Liver (tissue), 8 donors: ENCODE measurements at regions not wholly inside any gene's neighbourhood (a gene's known extent, or its start where the extent isn't known, plus 50 kb on each side); places are given as distances from the start of the nearest gene placed in this dataset.

Experiments
- DNase-seq: peaks from one replicate; pipeline ENCODE4 v3.0.0-alpha.2; 2017; ENCODE audit warnings: low spot score
- H3K27ac ChIP-seq, 2 donors: one replicate each; pipeline ENCODE4 v1.7.0; 2013; ENCODE audit warnings: inconsistent platforms in 2 of 2, low read length in 2 of 2, control low read depth in 1 of 2, low read depth in 1 of 2, mild to moderate bottlenecking in 1 of 2
- H3K27me3 ChIP-seq, 4 donors: one replicate each; pipeline versions ENCODE4 v1.6.1 to v1.7.0; 2013; ENCODE audit warnings: low read length in 3 of 4, inconsistent platforms in 1 of 4, mild to moderate bottlenecking in 1 of 4, moderate library complexity in 1 of 4; ENCODE audit not compliant: control insufficient read depth in 4 of 4, insufficient read depth in 4 of 4
- H3K36me3 ChIP-seq, 4 donors: one replicate each; pipeline versions ENCODE4 v1.6.1 to v1.7.0; 2013; ENCODE audit warnings: low read length in 3 of 4, mild to moderate bottlenecking in 3 of 4, low read depth in 1 of 4, moderate library complexity in 1 of 4; ENCODE audit not compliant: control insufficient read depth in 4 of 4, insufficient read depth in 3 of 4
- H3K4me1 ChIP-seq, 4 donors: one replicate each; pipeline versions ENCODE4 v1.6.1 to v1.7.0; 2013; ENCODE audit warnings: low read length in 3 of 4, mild to moderate bottlenecking in 3 of 4, moderate library complexity in 1 of 4; ENCODE audit not compliant: control insufficient read depth in 4 of 4, insufficient read depth in 4 of 4
- H3K4me3 ChIP-seq, 3 donors: one replicate each; pipeline versions ENCODE4 v1.6.1 to v1.7.0; 2013; ENCODE audit warnings: low read length in 3 of 3, control low read depth in 1 of 3, low read depth in 1 of 3, mild to moderate bottlenecking in 1 of 3
- H3K9ac ChIP-seq, 2 donors: one replicate each; pipeline ENCODE4 v1.7.0; 2013; ENCODE audit warnings: low read length in 2 of 2, mild to moderate bottlenecking in 2 of 2, moderate library complexity in 2 of 2, control low read depth in 1 of 2, low read depth in 1 of 2
- H3K9me3 ChIP-seq, 4 donors: one replicate each; pipeline versions ENCODE4 v1.6.1 to v1.7.0; 2013; ENCODE audit warnings: low read length in 3 of 4; ENCODE audit not compliant: control insufficient read depth in 4 of 4
- ATF3 ChIP-seq: IDR thresholded peaks from 2 replicates; pipeline ENCODE4 v1.6.1; 2016; ENCODE audit warnings: antibody characterized with exemption
- CTCF ChIP-seq: fragments of 150-350 bp; IDR thresholded peaks from 2 replicates; pipeline ENCODE4 v1.5.1; 2017; ENCODE audit warnings: improper control_type of control experiment, low read depth, low read length; ENCODE audit not compliant: missing input control
- EGR1 ChIP-seq, 2 donors: IDR thresholded peaks; 2 replicates each; pipeline ENCODE4 v1.6.1; 2016 to 2018; ENCODE audit warnings: antibody characterized with exemption in 2 of 2, low read depth in 2 of 2
- FOXA1 ChIP-seq: IDR thresholded peaks from 2 replicates; pipeline ENCODE4 v1.6.1; 2016; ENCODE audit warnings: antibody characterized with exemption
- FOXA2 ChIP-seq: IDR thresholded peaks from 2 replicates; pipeline ENCODE4 v1.6.1; 2016; ENCODE audit warnings: antibody characterized with exemption
- GABPA ChIP-seq, 2 donors: IDR thresholded peaks in 1 of 2; conservative IDR thresholded peaks in 1 of 2; 2 replicates each; pipeline ENCODE4 v1.6.1; 2016; ENCODE audit warnings: antibody characterized with exemption in 2 of 2, mild to moderate bottlenecking in 1 of 2, moderate library complexity in 1 of 2
- HNF4A ChIP-seq, 2 donors: conservative IDR thresholded peaks; 2 replicates each; pipeline ENCODE4 v1.6.1; 2016; ENCODE audit warnings: antibody characterized with exemption in 2 of 2, mild to moderate bottlenecking in 2 of 2
- HNF4G ChIP-seq: IDR thresholded peaks from 2 replicates; pipeline ENCODE4 v1.6.1; 2016; ENCODE audit warnings: antibody characterized with exemption
- JUND ChIP-seq, 2 donors: IDR thresholded peaks; 2 replicates each; pipeline ENCODE4 v1.6.1; 2016; ENCODE audit warnings: antibody characterized with exemption in 2 of 2
- MAX ChIP-seq: IDR thresholded peaks from 2 replicates; pipeline ENCODE4 v1.6.1; 2016; ENCODE audit warnings: antibody characterized with exemption
- NR2F2 ChIP-seq: IDR thresholded peaks from 2 replicates; pipeline ENCODE4 v1.6.1; 2016; ENCODE audit warnings: antibody characterized with exemption
- RAD21 ChIP-seq, 2 donors: IDR thresholded peaks; 2 replicates each; pipeline ENCODE4 v1.6.1; 2016; ENCODE audit warnings: antibody characterized with exemption in 2 of 2, mild to moderate bottlenecking in 2 of 2
- REST ChIP-seq: IDR thresholded peaks from 2 replicates; pipeline ENCODE4 v1.6.1; 2016; ENCODE audit warnings: antibody characterized with exemption, mild to moderate bottlenecking
- RXRA ChIP-seq, 2 donors: IDR thresholded peaks; 2 replicates each; pipeline ENCODE4 v1.6.1; 2017 to 2018; ENCODE audit warnings: antibody characterized with exemption in 2 of 2, mild to moderate bottlenecking in 1 of 2
- SP1 ChIP-seq: IDR thresholded peaks from 2 replicates; pipeline ENCODE4 v1.6.1; 2018; ENCODE audit warnings: antibody characterized with exemption, mild to moderate bottlenecking
- TAF1 ChIP-seq: conservative IDR thresholded peaks from 2 replicates; pipeline ENCODE4 v1.6.1; 2016; ENCODE audit warnings: antibody characterized with exemption, mild to moderate bottlenecking
- YY1 ChIP-seq: IDR thresholded peaks from 2 replicates; pipeline ENCODE4 v1.6.1; 2016; ENCODE audit warnings: antibody characterized with exemption, mild to moderate bottlenecking
- WGBS: extraction: QIAGEN DNeasy Blood & Tissue Kit; methylation state at CpG from one replicate; pipeline ENCODE4 v1.1.7; 2013; 5-methylcytosine and 5-hydroxymethylcytosine counted together
- TF ChIP-seq, protein P1 (sequence below): IDR thresholded peaks from 2 replicates; pipeline ENCODE4 v1.6.1; 2016; ENCODE audit warnings: antibody characterized with exemption
- donor health status: healthy.
- donor health status: healthy.
- donor health status: healthy.
- donor health status: healthy.
- donor health status: healthy.

- 89% methylated on average over 1 of the region's 1 CpG for WGBS
- H3K27me3 ChIP-seq: no peaks in the 10 kb centered on the region
- no peaks in the 10 kb centered on the region for H3K9me3 ChIP-seq
- H3K4me1 ChIP-seq: peaks cover 2 to 28% (median 20%) of the 10 kb centered on the region in 4 donors
- no peak for TF ChIP-seq HNF4A (conservative IDR thresholded peaks at IDR 0.05)
- TF ChIP-seq HNF4G: no peak
- no peak for TF ChIP-seq MAX
- TF ChIP-seq FOXA1: no peak
- no peak for TF ChIP-seq EGR1 (IDR thresholded peaks at IDR 0.05; ENCODE audit: low read depth in 2 of 2)
- no peak for TF ChIP-seq RXRA (IDR thresholded peaks at IDR 0.05)
- TF ChIP-seq SP1: no peak
- TF ChIP-seq GABPA (IDR thresholded peaks at IDR 0.05 in 1 of 2, conservative IDR thresholded peaks at IDR 0.05 in 1 of 2): no peak
- no peak for TF ChIP-seq NR2F2
- no peak for TF ChIP-seq FOXA2
- H3K9ac ChIP-seq: no peak overlapping the region
- H3K4me3 ChIP-seq: no peak overlapping the region
- no peaks in the 10 kb centered on the region for H3K36me3 ChIP-seq
- no peak for DNase-seq
- H3K27ac ChIP-seq: no peak overlapping the region
Measured at GRCh38 chr5:42884326-42884725, 72.6 kb upstream of the SELENOP start.

DNA sequence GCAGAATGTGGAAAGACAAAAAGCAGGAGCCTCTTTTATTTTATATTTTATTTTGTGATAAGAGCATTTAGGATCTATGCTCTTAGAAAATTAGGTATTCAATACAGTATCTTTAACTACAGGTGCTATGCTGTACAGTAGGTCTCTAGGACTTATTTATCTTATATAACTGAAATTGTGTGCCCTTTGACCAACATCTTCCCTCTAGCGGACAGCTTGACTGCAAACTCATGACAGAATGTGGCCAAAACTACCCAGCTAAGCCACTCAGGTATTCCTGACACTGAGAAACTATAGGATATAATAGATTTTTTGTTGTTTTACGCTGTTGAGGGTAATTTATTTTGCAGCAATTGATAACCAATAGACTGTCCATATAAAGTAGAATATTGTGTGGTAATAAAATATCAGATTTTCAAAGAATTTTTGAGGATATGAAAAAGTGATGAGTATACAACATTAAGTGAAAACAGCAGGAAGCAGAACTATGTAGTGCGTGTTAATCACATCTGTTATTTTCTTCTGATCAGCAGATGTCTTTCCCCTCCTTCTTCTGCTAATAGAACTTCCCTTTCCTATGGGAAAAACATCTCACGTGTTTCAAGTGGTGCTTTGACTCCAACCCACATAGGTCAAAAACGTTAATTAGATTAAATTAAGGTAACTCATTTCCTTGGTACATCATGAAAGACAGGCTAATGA lies 69.9 kb upstream of the SELENOP start:
- no peak for TF ChIP-seq FOXA2
- TF ChIP-seq ATF3: no peak
- no peak for TF ChIP-seq YY1
- no peak for TF ChIP-seq JUND (IDR thresholded peaks at IDR 0.05)
- TF ChIP-seq FOXA1: no peak
- no peak for TF ChIP-seq TAF1
- peak; percentile 43 for TF ChIP-seq CTCF
- TF ChIP-seq MAX: no peak
- peak; percentile 49 to 74 for TF ChIP-seq RAD21 (IDR thresholded peaks at IDR 0.05)
- no peak for TF ChIP-seq EGR1 (IDR thresholded peaks at IDR 0.05; ENCODE audit: low read depth in 2 of 2)
- TF ChIP-seq REST: no peak
- no peak for TF ChIP-seq GABPA (IDR thresholded peaks at IDR 0.05 in 1 of 2, conservative IDR thresholded peaks at IDR 0.05 in 1 of 2)
- TF ChIP-seq NR2F2: no peak
- TF ChIP-seq HNF4A (conservative IDR thresholded peaks at IDR 0.05): peak; percentile 17 to 35
- no peak for TF ChIP-seq HNF4G
- peak; percentile 31 to 49 for TF ChIP-seq RXRA (IDR thresholded peaks at IDR 0.05)
- no peak for TF ChIP-seq SP1
- TF ChIP-seq, protein P1, sequence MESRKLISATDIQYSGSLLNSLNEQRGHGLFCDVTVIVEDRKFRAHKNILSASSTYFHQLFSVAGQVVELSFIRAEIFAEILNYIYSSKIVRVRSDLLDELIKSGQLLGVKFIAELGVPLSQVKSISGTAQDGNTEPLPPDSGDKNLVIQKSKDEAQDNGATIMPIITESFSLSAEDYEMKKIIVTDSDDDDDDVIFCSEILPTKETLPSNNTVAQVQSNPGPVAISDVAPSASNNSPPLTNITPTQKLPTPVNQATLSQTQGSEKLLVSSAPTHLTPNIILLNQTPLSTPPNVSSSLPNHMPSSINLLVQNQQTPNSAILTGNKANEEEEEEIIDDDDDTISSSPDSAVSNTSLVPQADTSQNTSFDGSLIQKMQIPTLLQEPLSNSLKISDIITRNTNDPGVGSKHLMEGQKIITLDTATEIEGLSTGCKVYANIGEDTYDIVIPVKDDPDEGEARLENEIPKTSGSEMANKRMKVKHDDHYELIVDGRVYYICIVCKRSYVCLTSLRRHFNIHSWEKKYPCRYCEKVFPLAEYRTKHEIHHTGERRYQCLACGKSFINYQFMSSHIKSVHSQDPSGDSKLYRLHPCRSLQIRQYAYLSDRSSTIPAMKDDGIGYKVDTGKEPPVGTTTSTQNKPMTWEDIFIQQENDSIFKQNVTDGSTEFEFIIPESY: no peak
- H3K27me3 ChIP-seq: no peaks in the 10 kb centered on the region
- whole genome bisulfite sequencing: 66% methylated on average over 5 of the region's 5 CpGs
- no peaks in the 10 kb centered on the region for H3K36me3 ChIP-seq
- no peaks in the 10 kb centered on the region for H3K9me3 ChIP-seq
- no peak for DNase-seq
- H3K4me3 ChIP-seq: no peak overlapping the region
- H3K27ac ChIP-seq: peak overlapping the region in 1 of 2 donors; percentile 4
- H3K4me1 ChIP-seq: peaks cover 10 to 37% (median 32%) of the 10 kb centered on the region in 4 donors
- H3K9ac ChIP-seq: peak overlapping the region in 1 of 2 donors; percentile 46
